Right lobe of liver (tissue), 4 donors: ENCODE measurements at regions not wholly inside any gene's neighbourhood (a gene's known extent, or its start where the extent isn't known, plus 50 kb on each side); places are given as distances from the start of the nearest gene placed in this dataset.

Source experiments
- CTCF ChIP-seq, 4 donors: fragments of 200-600 bp in 3 of 4; fragments of 450-650 bp in 1 of 4; IDR thresholded peaks; one replicate each; pipeline versions ENCODE4 v1.5.1 to v1.8.0; 2016 to 2022; ENCODE audit warnings: antibody characterized with exemption in 4 of 4, mild to moderate bottlenecking in 2 of 4
- POLR2A ChIP-seq: fragments of 450-650 bp; IDR thresholded peaks from one replicate; pipeline ENCODE4 v1.6.1; 2017; ENCODE audit warnings: antibody characterized with exemption, mild to moderate bottlenecking
- donor health status: DM: no; HTN: no; CAD: no.
- donor health status: DM: no; HTN: no; CAD: no.
- donor health status: DM: no; HTN: yes; CAD: no.

GRCh38 chr14:44803239-44803905, 158.4 kb downstream of the KLHL28 start:
- TF ChIP-seq CTCF (IDR thresholded peaks at IDR 0.05) (peak; percentile 68 to 79 (median 72)), POLR2A (no peak)
